ENCODE measurements at regions not wholly inside any gene's neighbourhood (a gene's known extent, or its start where the extent isn't known, plus 50 kb on each side); places are given as distances from the start of the nearest gene placed in this dataset.
"Not testable (repeated sequence)": the region's sequence is repeated elsewhere in the genome, so short reads cannot be mapped to it uniquely, and the experiment has no call there.

DNA sequence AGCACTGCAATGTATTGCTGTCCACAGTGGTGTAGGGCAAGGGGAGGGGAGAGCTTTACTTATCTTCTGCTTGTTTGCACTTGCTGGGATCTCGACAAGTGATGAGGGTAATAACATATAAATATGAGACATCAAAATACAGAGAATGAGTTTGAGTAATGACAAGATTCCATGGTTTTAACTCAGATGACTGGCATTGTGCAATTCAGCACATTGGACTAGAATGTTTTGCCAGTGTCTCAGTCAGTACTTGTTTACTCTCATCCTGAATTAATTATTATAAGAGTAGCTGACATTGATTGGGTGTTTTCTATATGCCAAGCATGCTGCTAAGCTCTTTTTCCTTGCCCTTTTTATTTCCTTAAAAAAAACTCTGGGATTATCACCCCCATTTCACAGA lies 306.7 kb upstream of the MMADHC start:
- DNase-seq (ENCODE audit: low read depth in 4 of 4, low spot score in 2 of 4) = no peak

DNA sequence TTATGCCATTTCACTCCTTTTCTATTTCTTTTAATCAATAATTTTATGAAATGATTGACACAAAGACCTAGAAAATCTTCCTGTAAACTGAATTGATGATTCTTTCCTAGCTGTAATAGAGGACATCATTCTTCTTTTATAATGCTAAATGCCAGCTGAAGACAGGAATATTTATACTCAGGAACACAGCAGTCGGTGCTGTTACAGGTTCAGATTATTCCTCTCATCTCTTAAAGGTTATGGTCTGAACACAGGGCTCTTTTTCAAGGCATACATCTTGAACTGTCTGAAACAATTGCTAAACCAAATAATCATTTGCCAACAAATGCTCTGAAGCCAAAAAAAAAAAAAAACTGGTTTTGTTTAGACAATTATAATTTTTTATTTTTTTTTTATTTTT lies 305.0 kb upstream of the MMADHC start:
- DNase-seq (ENCODE audit: low read depth in 4 of 4, low spot score in 2 of 4) = no peak

DNA sequence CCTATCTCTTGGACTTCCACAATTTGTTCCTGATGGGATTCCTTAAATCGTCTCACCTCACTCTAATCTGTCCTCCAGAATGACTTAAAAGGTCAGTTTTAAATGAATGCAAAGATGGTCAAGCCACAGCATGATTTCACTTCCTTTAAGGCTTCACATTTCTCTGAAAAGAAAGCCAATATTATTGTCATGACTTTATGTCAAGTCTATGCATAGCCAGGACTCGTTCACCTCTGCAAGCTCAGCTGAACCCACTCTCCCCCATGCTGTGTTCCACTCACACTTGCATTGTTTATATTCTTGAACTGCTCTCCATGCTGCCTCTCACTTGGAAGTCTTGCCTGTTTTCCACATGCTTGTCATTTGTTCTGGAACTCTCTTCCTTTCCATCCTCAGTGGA lies 298.4 kb upstream of the MMADHC start:
- DNase-seq (ENCODE audit: low read depth in 4 of 4, low spot score in 2 of 4) = no peak

DNA sequence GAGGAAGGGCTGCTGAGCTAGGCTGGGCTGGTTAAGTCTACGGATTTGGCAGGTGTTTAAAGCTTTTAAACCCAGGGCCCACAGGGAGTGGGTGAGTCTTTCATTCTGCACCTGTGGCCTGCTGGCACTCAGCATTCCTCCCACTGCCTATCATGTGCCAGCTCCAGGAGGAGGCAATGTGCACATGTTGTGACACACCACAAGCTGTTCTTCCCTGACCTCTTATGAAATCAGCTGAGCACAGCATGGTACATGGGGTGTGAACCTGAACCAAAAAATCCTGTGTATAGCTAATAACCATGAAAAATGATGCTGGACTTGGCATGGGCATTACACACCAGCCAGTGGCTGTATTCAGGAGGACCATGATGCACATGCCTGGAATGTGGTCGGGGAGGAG lies 297.9 kb upstream of the MMADHC start:
- no peak for DNase-seq (ENCODE audit: low read depth in 4 of 4, low spot score in 2 of 4)

DNA sequence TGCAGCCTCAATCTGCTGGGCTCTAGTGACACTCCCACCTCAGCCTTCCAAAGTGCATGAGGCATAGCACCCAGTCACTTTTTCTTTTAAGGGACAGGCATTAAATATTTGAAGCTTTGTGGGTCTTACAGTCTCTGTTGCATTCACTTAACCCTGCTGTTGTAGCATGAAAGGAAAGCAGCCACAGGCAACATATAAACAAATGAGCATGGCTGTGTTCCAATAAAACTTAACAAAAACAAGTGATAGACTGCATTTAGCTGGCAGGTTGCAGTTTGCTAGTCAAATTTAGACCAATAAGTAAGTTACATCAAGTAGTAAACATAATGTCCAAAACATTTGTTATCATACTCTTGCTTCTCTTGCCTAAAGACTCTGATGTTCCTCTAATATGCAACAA lies 297.3 kb upstream of the MMADHC start:
- DNase-seq (ENCODE audit: low read depth in 4 of 4, low spot score in 2 of 4) = no peak

DNA sequence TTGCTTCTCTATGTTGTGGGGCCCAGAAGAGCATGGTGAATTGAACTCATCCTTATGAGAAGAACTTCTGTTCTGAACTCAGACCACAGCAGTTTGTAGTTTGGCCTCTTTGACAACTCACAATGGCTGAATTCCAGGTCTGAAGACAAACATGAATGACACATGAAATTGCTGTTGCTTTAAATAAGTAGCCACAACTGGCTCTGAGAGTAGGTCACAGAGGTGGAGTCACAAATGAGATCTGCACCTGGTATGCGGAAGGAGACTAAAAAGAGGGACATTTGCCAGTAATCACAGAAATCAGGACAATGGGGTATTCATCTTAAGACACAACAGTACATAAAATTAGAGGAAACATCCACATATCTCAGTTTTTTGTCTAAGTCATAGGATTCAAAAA lies 290.3 kb upstream of the MMADHC start:
- DNase-seq (ENCODE audit: low read depth in 4 of 4, low spot score in 2 of 4) = no peak

DNA sequence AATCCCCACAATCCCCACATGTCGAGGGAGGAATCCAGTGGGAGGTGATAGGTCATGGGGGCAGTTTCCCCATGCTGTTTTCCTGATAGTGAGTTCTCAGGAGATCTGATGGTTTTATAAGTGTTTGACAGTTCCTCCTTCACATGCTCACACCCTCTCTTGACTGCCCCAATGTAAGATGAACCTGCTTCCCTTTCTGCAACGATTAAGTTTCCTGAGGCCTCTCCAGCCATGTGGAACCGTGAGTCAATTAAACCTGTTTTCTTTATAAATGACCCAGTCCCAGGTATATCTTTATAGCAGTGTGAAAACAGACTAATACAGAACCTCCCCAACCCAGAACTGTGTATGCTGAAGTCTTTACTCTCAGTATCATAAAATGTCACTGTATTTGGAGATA lies 289.5 kb upstream of the MMADHC start:
- DNase-seq (ENCODE audit: low read depth in 4 of 4, low spot score in 2 of 4) = no peak

DNA sequence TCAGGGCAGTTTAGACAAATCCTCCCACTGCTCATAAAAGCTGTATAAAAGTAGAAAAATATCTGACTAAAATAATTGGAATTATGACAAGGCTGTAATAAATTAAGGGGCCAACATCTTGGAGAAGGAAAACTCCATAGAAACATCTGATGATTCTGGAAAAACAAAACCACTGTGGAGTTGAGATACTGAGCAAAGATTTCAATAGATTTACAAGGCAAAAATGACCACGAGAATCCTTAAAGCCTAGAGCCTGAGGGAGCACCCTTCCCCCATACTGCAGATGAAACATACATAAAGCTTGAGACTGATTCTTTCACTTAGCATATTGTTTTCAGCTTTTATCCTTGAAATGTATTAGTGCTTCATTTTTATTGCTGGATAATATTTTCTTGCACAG lies 286.4 kb upstream of the MMADHC start:
- DNase-seq (ENCODE audit: low read depth in 4 of 4, low spot score in 2 of 4) = no peak

DNA sequence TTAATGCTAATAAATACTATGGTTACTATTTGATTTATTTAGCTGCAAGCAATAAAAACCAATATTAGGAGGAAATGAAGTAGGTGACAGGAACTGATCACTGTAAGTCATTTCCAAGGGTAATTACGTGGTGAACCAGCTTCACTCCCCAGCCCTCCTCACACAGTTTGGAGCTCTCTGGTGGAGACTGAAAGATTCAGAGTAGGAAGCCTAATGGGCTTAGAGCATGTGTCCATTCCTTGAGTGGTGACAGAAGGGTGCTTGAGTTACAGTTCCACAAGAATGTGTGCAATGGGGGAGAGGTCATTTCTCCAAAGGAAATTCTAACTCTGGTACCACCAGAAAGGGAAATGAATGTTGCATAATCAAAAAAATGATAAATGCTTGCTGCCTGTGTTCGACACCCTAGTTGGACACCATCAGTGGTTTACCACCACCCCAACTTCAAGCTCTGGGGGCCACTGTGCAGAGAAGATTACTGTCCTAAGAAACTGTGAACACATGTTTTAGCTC lies 285.1 kb upstream of the MMADHC start:
- DNase-seq (ENCODE audit: low read depth in 4 of 4, low spot score in 2 of 4) = no peak

DNA sequence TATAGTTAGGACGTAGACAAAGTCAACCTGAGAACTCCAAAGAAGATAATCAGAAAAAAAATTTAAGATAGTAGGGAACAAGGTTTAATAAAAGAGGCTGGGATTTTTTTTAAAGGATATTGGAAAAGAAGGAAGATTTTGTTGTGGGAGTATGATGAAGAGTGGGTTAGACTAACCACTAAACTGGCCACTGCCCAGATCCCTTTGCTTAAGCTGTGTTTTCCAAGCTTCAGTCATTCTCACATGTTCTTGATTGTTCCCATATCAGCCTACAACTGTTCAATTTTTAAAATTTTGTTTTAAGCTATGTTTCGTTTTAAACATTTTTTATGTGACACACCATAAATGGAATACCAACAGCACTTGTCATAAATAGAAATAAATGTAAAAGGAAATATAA lies 284.5 kb upstream of the MMADHC start:
- no peak for DNase-seq (ENCODE audit: low read depth in 4 of 4, low spot score in 2 of 4)

DNA sequence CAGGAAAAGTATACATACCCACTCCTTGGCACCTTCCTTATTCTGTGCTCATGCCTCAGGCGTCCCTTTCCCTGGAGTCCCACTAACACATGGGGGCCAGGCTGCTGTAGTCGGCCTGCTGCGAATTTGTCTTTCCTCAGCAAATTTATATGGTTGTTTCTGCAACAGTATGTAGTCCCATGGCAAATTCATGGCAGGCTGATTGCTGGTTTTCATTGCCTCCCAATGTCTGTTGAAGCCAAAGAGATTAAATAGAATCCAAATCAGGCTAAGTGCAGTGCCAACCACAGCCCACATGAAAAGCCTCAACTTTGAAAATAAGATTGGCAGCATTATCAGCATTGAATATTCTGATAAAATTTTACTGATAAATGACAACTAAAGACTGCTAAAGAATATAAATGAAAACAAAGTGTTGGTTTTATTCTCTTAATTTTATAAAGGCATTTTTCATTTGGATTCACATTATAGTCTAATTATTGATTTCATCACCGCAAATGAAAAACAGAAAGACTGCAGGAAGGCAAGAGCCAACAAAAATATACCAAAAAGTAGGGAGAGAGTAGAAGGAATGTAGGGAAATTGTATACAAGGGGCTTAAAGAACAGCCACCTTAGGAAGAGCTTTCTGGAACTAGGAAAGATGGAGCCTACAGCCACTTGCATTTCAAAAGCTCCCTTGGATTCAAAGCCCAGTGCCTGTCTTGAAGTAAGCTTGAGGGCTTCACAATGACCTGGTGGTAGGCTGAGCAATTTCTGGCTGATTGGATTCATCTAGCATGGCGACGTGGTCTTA lies 283.7 kb upstream of the MMADHC start:
- no peak for DNase-seq (ENCODE audit: low read depth in 4 of 4, low spot score in 2 of 4)

DNA sequence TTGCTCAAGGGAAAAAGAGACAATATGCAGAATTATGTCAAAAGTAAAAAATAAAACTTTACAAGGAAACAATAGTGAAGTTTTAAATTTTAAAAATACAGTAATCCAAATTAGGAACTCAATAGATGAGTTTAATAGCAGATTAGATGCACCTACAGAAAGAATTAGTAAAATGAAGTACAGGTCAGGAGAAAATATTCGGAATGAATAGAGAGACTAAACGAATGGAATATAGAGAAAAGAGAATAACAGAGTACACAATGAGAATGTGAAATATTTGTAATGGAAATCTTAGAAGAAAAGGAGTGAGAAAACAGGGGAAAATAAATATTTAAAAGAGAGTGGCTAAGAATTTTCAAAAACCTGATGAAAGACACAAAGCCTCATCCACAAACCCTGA lies 275.7 kb upstream of the MMADHC start:
- DNase-seq (ENCODE audit: low read depth in 4 of 4, low spot score in 2 of 4) = no peak

DNA sequence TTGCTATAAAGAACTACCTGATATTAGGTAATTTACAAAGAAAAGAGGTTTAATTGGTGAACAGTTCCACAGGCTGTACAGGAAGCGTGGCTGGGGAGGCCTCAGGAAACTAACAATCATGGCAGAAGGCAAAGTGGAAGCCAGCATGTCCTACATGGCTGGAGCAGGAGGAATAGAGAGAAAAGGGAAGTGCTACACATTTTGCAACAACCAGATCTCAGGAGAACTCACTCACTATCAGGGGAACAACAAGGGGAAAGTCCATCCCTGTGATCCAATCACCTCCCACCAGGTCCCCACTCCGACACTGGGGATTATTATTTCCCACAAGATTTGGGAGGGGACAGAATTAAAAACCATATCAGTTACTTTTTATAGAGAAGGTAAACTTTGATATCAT lies 273.5 kb upstream of the MMADHC start:
- DNase-seq (ENCODE audit: low read depth in 4 of 4, low spot score in 2 of 4) = no peak

DNA sequence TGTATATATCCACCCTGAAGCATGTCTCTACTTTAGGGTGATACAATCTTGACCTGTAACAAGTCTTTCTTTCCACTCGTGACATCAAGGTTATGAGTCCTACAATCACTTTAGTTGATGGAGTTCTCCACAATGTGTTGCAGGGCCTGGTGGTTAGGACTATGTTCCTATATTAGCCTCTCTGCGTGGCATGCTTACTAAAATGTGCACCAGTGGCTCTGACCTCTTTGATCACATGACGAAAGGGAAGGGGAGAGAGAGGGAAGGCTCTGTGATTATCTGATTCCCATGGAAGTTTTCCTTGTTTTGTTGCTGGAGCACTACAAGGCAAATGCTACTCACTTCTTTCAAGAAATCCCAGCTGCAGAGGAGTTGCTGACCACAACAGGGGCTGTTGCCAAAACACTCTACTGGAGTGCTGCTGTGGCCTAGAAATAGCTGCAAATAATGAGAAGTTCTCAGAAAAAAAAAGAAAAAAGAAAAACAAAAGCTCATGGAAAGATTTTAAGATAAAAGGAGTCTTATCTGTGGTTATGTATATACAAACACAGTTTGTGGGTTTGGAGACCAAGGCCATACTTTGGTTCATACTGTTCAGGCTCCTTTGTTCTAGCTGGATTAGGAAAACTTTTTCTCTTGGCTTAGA lies 272.8 kb upstream of the MMADHC start:
- DNase-seq (ENCODE audit: low read depth in 4 of 4, low spot score in 2 of 4) = peak in 2 of 4 donors; percentile 19 to 38

DNA sequence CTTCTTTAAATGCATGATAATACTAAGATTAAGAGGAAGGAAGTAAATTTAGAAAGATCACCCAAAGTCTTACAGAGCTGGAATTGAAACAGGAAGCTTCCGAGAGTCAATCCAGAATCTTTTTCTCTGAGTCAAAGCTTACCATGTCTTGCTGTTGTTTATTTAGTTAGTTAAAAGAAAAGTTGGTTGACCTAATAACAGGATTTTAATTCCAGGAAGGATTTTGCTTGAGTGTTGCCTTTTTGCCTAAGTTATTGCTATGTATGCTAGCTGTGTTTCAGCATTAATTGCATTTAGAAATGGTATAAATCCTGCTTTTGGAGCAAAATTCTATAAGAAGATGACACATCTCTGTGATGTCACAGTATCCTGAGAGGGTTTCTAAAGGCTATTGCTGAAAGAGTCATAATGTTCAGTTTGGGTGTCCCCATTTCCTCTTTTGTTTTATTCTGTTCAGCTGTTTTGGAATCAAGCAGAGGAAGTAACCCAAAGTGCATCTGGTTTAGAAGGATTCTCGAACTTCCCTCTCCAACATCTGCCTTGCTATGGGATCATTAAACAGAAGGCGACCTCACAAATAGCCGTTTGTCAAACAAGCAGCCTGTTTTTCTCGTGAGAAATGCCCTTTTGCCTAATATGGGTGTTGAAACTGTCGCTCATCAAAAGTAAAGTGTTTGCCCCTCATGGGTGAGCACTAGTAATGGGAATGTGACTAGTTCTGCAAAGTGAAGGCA lies 271.5 kb upstream of the MMADHC start:
- DNase-seq (ENCODE audit: low read depth in 4 of 4, low spot score in 2 of 4) = no peak

DNA sequence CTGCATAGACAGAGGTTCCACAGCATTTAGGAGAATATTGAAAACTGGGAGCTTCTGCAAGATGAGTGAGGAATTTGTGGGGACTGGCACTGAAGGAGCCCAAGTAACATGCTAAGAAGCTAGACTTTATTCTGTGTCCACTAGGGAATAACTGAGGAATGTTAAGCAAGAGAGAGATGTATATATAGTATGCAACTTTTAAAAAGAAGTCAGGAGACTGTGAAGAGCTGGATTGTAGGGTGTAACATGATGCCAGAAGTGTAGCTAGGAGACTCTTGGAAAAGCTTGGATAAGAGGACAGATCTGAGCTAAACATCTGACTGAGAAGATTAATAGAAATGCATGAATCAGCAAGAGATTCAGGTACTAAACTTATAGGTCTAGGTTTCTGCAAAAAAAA lies 270.6 kb upstream of the MMADHC start:
- no peak for DNase-seq (ENCODE audit: low read depth in 4 of 4, low spot score in 2 of 4)

DNA sequence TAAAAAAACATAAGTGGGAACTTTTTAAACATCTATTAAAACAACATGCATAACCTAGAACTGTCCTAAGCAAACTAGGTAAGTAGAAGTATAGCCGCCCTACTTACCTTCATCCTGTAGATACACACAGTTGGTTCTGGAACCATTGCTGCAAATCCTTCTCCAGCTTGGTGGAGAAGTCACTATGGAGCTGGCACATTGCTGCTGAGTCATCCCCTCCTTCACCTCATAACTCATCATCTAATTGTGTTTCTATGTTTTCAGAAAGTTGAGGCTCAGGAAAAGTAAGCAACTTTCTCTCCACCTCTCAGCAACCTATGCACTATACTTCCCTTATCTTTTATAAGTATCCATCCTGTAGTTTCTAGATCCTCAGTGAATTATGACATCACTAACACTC lies 269.8 kb upstream of the MMADHC start:
- DNase-seq (ENCODE audit: low read depth in 4 of 4, low spot score in 2 of 4) = no peak

DNA sequence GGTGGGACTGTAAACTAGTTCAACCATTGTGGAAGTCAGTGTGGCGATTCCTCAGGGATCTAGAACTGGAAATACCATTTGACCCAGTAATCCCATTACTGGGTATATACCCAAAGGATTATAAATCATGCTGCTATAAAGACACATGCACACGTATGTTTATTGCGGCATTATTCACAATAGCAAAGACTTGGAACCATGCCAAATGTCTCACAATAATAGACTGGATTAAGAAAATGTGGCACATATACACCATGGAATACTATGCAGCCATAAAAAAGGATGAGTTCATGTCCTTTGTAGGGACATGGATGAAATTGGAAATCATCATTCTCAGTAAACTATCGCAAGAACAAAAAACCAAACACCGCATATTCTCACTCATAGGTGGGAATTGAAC lies 268.3 kb upstream of the MMADHC start:
- DNase-seq (ENCODE audit: low read depth in 4 of 4, low spot score in 2 of 4) = not testable (repeated sequence)

DNA sequence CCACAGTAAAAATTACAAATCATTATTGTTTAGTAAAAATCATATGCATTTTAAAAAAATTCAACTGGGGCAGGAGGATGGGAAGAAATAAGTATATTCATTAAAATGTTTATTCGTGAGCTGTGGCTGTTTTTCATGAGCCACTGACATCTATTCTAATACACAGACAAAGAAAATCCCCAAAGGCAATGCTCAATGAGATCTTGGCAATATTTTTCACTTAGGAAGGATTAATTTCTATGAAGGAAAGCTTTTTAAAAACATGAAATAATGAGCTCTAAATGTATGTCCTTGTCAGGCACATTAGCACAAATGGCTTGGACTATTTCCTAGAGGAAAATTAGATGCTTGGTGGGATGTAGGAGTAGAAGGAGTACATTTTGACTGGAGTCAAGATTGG lies 262.0 kb upstream of the MMADHC start:
- DNase-seq (ENCODE audit: low read depth in 4 of 4, low spot score in 2 of 4) = no peak

DNA sequence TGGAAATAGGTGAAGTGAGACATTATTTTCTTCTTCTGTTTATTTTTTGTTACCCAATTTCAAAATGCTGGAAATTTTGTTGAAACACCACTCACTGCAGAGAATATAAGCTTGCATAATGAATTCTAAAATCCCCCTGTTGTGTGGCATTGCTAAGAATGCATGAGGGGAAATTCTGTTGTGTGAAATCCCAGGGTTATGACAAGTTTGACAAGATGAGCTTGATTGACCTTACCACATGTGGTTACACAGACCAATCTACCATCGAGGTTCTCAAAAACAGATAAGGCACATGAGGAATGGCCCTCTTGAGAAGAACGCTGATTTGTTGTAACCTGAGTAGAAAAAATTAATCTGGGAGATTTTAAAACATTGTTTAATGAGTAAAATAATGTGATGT lies 261.6 kb upstream of the MMADHC start:
- DNase-seq (ENCODE audit: low read depth in 4 of 4, low spot score in 2 of 4) = no peak

DNA sequence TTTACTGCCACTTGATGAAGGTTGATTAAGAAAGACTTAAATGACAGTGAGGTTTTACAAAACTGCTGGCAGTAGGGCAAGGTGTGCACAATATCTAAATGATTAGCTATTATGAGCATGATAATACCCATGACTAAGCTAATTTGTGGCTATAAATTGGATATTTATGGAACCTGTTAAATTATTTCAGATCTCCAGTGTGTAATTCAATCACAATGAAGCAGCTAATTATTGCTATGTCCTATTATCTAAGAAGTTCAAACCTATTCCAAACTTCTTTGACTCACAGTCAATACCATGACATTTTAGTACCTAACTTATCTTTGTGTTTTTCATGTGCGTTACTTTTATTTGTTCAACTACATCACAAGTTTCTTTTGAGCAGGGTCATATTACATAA lies 253.8 kb upstream of the MMADHC start:
- DNase-seq (ENCODE audit: low read depth in 4 of 4, low spot score in 2 of 4) = no peak

DNA sequence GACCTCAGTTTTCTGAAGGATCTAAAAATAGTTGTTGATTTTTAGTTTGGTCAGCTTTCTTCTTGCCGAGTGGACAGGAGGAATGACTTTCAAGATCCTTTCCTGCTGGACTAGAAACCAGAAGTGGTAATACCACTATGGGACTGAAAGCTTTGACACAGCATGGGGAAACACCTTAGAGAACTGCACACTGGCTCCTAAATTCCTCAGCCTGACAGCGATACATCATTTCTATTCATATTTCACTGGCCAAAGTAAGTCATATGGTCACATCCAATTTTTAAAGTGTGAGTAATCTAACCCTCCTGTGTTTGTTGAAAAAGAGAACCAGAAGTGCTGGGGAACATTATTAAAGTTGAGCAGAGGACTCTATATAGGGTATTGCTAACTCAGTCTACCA lies 244.7 kb upstream of the MMADHC start:
- DNase-seq (ENCODE audit: low read depth in 4 of 4, low spot score in 2 of 4) = no peak
